Aorta (tissue), 5 donors: ENCODE measurements at regions not wholly inside any gene's neighbourhood (a gene's known extent, or its start where the extent isn't known, plus 50 kb on each side); places are given as distances from the start of the nearest gene placed in this dataset.

ENCODE experiments used
- ATAC-seq: fragments of 200-7000 bp; cut with Tn5 transposase; one replicate; pipeline ENCODE4 v1.9.1; 2022; ENCODE audit warnings: moderate library complexity; ENCODE audit not compliant: low FRiP score
- DNase-seq, 2 donors: peaks; one replicate each; pipeline ENCODE4 v3.0.0-alpha.2; 2020
- H3K27ac ChIP-seq, 2 donors: one replicate each; pipeline ENCODE4 v1.5.1; 2013; ENCODE audit warnings: low read length in 2 of 2, mild to moderate bottlenecking in 2 of 2, moderate library complexity in 2 of 2, control low read depth in 1 of 2, inconsistent platforms in 1 of 2, low read depth in 1 of 2
- H3K27me3 ChIP-seq, 2 donors: one replicate each; pipeline ENCODE4 v1.6.1; 2013; ENCODE audit warnings: control low read depth in 1 of 2, low read length in 1 of 2, mild to moderate bottlenecking in 1 of 2, moderate library complexity in 1 of 2; ENCODE audit not compliant: insufficient read depth in 2 of 2, control insufficient read depth in 1 of 2
- H3K36me3 ChIP-seq, 2 donors: one replicate each; pipeline ENCODE4 v1.6.1; 2013; ENCODE audit warnings: control low read depth in 1 of 2, low read length in 1 of 2, mild to moderate bottlenecking in 1 of 2; ENCODE audit not compliant: insufficient read depth in 2 of 2, control insufficient read depth in 1 of 2
- H3K4me1 ChIP-seq, 2 donors: one replicate each; pipeline ENCODE4 v1.6.1; 2013; ENCODE audit warnings: low read length in 2 of 2, control low read depth in 1 of 2, mild to moderate bottlenecking in 1 of 2, moderate library complexity in 1 of 2; ENCODE audit not compliant: insufficient read depth in 2 of 2, control insufficient read depth in 1 of 2
- H3K4me3 ChIP-seq, 2 donors: one replicate each; pipeline ENCODE4 v1.5.1; 2013; ENCODE audit warnings: low read length in 2 of 2, control low read depth in 1 of 2, mild to moderate bottlenecking in 1 of 2
- H3K9me3 ChIP-seq: one replicate; pipeline ENCODE4 v1.6.1; 2013; ENCODE audit warnings: mild to moderate bottlenecking, low read length; ENCODE audit not compliant: control insufficient read depth
- WGBS, 2 donors: extraction: QIAGEN DNeasy Blood & Tissue Kit; methylation state at CpG; one replicate each; pipeline ENCODE4 v1.1.7; 2013; 5-methylcytosine and 5-hydroxymethylcytosine counted together
- intact Hi-C, 2 donors: fragments of 100-400 bp; cut with DNase I; formaldehyde crosslinking; loops; one replicate each; pipeline versions ENCODE4 v1.14.2 to v1.15.0; 2022
- donor health status: healthy with polysubstance abuse.
- donor health status: Bipolar disorder and iron deficiency.
- donor health status: DM: no; HTN: no; CAD: no.
- donor health status: DM: no; HTN: no; CAD: no.
- donor health status: DM: yes; HTN: yes; CAD: no.

DNA sequence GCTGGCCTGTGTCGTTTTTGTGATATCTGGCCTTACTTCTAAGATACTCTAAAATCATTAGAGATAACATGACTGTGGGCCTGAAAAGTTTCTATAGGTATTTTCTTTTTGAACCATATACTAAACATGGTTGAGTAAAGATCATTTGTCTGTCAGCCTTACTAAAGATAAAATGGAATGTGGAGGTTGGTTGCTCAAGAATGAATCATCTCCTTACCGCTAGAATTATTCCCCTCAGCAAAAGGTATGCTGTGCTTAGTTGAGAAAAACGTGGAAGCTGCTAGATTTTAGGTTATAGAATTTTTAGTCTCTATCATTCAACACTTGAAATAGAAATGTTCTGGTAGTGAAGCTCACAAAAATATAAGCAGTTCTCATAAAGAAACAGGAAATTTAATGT, 407.3 kb downstream of the AEBP2 start:
- peaks cover 4 to 17% of the 10 kb centered on the region in 2 donors for H3K4me1 ChIP-seq
- DNase-seq = no peak
- H3K4me3 ChIP-seq = no peak overlapping the region
- H3K9me3 ChIP-seq = no peaks in the 10 kb centered on the region
- H3K27ac ChIP-seq = peak overlapping the region in 1 of 2 donors; percentile 60
- no peaks in the 10 kb centered on the region for H3K27me3 ChIP-seq
- H3K36me3 ChIP-seq = no peaks in the 10 kb centered on the region
- no peak for ATAC-seq
- 3 to 4% methylated on average over 3 of the region's 3 CpGs for WGBS, 2 donors
- intact Hi-C loops = loop anchor here in 1 of 2 donors (5.0 kb wide), 1 partner anchor 69 kb away; no protein-coding TSS in a partner anchor

DNA sequence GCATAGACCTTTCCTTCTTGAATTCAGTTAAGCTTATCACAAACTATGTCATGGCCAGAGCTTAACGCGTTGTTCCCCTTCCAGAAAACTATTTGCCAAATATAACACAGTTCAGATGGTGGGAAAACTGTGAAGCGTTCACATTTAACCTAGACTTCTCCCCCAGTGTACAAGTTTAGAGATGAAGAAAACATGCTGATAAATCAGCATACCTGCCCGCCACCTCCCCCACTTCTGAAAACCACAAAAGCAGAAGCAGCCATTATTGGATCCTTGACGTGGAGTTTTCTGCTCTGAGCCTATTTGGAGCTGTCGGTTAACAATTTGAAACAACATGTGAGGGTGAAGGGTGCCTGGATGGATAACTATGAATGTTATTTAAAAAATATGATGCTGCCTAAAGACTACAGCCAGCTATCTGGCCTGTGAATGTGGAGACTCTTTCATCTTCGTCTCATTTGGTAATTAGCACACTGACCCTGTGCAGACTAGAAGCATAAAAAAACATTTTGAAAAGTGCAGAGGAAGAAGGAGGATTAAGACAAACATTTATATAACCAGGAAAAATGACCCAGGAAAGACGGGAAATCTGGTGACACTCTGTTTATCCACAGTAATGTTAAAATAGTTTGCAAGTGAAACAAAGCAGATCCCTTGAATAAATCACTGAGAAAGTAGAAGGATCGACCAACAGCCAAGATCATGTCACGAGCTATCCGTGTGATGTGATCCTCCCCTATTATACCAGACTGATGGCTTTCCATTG, 408.2 kb downstream of the AEBP2 start:
- WGBS, 2 donors = 2 to 4% methylated on average over 11 of the region's 11 CpGs
- intact Hi-C loops = loop anchor here in 1 of 2 donors (5.0 kb wide), 1 partner anchor 70 kb away; no protein-coding TSS in a partner anchor
- DNase-seq (no peak), ATAC-seq (peak; percentile 59)
- Histone ChIP-seq H3K4me3 (peak overlapping the region in 1 of 2 donors; percentile 32), H3K27me3 (no peaks in the 10 kb centered on the region), H3K27ac (peak overlapping the region; percentile 95 to 96), H3K36me3 (no peaks in the 10 kb centered on the region), H3K9me3 (no peaks in the 10 kb centered on the region), H3K4me1 (peaks cover 4 to 17% of the 10 kb centered on the region in 2 donors)

DNA sequence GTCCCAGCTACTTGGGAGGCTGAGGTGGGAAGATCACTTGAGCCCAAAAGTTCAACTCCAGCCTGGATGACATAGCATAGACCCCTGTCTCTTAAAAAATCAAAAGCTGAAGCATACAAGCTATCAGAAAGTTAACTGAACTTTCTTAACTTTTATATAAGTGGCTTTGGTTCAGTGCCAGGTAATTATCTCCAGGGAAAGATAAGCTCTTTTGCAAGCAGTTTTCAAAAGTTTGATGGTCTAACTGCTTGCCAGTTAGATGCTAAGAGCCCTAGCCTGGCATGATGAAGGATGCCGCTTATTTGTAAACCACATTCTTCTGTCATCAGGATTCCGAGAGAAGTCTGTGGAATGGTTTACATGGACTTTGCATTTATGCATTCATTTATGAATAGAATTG, 409.1 kb downstream of the AEBP2 start:
- ATAC-seq = no peak

DNA sequence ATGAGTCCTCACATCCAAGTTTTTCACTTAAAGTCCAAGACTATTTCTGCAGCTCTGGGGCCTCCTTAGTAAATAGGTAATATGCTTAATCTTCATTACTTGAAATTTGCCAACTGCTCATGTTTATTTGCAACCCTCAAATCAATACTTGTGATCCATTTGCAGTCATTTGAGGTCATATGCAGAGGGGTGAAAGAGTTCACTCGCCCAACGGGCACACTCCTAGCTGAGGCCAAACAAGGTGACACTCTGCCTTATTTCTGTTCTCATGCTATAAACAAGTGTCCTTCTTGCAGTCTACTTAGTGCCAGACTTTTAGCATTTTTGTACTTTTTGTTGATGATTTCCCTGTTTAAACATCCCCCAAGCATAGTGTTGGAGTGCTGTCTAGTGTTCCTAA, 409.9 kb downstream of the AEBP2 start:
- Histone ChIP-seq H3K27me3 (no peaks in the 10 kb centered on the region), H3K9me3 (no peaks in the 10 kb centered on the region), H3K27ac (peak overlapping the region; percentile 77 to 87), H3K4me1 (peaks cover 4 to 9% of the 10 kb centered on the region in 2 donors), H3K36me3 (no peaks in the 10 kb centered on the region), H3K4me3 (no peak overlapping the region)
- DNase-seq = no peak
- intact Hi-C loops = loop anchor here in 1 of 2 donors (5.0 kb wide), 1 partner anchor 72 kb away; no protein-coding TSS in a partner anchor
- WGBS, 2 donors = 57 to 68% methylated on average over 2 of the region's 2 CpGs
- ATAC-seq = no peak

More for the DNA sequence above, 409.1 kb downstream of the AEBP2 start:
- Histone ChIP-seq H3K36me3 (no peaks in the 10 kb centered on the region), H3K4me3 (no peak overlapping the region), H3K27me3 (no peaks in the 10 kb centered on the region), H3K9me3 (no peaks in the 10 kb centered on the region), H3K27ac (peak overlapping the region; percentile 57 to 81), H3K4me1 (peaks cover 4 to 13% of the 10 kb centered on the region in 2 donors)
- no peak for DNase-seq
- 86% methylated on average over 2 of the region's 2 CpGs for WGBS, 2 donors
- intact Hi-C loops = loop anchor here in 1 of 2 donors (5.0 kb wide), 1 partner anchor 71 kb away; no protein-coding TSS in a partner anchor

DNA sequence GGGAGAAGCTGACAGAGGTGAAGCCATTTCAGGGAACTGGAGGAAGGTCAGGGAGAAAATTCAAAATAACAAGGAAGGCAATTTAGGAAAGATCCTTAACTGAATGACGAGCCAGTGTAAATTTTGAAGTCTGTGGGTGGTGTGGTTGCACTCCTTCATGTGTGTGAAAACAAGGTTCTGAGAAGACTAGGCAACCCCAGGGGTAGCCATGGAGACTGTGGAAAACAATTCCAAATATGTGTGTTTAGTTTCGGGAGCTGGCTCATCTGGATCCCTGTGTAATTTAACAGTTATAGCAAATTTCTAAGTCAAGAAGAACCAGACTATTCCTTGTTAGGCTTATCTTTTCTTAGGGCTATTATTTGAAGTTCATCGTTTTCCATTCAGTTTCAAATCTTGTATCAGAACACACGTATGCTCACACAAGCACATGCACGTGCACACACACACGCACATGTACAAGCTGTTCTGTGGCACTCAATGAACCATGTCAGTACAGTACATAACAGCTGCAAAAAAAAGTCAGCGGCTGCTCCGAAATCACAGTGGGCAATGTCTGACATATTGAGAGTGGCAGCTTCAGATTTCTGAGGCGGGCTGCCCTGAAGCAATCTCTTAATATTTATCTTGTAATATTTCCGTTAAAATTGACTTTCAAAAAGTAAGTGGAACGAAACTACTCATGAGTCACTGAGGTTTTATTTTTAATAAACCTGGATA, 411.2 kb downstream of the AEBP2 start:
- intact Hi-C loops = no loop called here
- DNase-seq = no peak
- peak; percentile 76 for ATAC-seq
- Histone ChIP-seq H3K9me3 (no peaks in the 10 kb centered on the region), H3K27ac (peak overlapping the region; percentile 87 to 100), H3K27me3 (no peaks in the 10 kb centered on the region), H3K4me1 (peaks cover 4 to 6% of the 10 kb centered on the region in 2 donors), H3K36me3 (no peaks in the 10 kb centered on the region), H3K4me3 (peak overlapping the region in 1 of 2 donors; percentile 48)
- 4 to 6% methylated on average over 11 of the region's 11 CpGs for WGBS, 2 donors

DNA sequence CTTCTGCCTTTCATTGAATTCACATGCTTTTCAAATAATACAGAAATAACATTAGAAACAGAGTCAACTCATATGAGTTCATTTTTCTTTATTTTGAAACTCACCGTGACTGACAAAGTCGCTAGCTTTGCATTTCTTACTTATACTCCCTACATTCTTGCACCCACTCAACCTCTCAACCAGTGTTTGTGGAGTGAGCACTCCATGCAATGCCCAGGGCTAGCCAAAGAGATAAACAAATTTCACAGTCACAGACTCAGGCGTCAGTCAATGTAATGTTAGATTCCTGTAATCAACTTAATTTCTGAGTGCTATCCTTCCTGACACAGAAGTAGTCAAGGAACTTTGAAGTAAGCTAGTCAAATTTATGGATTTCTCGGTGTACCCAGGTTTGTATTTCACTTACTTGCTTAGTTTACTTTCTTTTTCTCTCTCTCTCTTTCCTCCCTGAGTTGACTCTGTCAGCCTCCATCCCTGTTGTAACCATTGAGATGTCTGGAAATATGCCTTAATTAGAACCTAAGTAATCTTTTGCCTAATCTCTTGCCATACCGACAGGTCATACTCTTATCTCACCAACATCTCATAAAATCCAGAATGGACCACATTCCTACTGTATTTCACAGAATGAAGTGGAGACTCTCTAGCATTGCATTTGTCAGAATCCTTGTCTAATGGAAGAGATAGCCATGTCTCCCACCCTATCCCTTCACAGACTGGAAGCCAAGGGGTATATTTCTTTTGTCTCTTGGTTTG, 413.0 kb downstream of the AEBP2 start:
- DNase-seq (no peak), ATAC-seq (no peak)
- peak overlapping the region; percentile 80 to 87 for H3K27ac ChIP-seq
- 30 to 34% methylated on average over 5 of the region's 5 CpGs for WGBS, 2 donors
- no peak overlapping the region for H3K4me3 ChIP-seq
- intact Hi-C loops = no loop called here
- H3K27me3 ChIP-seq = no peaks in the 10 kb centered on the region
- peaks cover 4 to 8% of the 10 kb centered on the region in 2 donors for H3K4me1 ChIP-seq
- no peaks in the 10 kb centered on the region for H3K36me3 ChIP-seq
- H3K9me3 ChIP-seq = no peaks in the 10 kb centered on the region

DNA sequence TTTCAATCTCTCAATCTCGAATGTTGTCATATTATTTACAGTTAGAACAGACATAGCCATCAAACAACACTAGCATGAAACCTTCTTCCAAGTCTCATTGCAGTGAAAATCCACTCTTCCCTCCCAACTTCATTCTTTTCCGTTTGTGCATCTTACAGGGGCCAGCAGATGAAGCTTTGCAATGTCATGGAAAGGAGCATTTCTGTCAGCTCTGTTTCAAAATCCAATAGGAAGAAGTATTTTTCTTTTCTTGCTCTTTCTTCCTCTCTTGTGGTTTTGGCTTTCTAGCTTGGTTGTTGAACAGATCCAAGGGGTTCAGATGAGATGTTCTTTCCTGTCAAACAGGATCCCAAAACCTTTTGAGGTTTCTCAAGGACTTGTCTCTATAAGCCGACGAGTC, 416.6 kb downstream of the AEBP2 start:
- 11 to 14% methylated on average over 4 of the region's 4 CpGs for whole genome bisulfite sequencing, 2 donors
- Histone ChIP-seq H3K36me3 (no peaks in the 10 kb centered on the region), H3K4me1 (peaks cover 2 to 5% of the 10 kb centered on the region in 2 donors), H3K27me3 (no peaks in the 10 kb centered on the region), H3K4me3 (no peak overlapping the region), H3K9me3 (no peaks in the 10 kb centered on the region), H3K27ac (peak overlapping the region; percentile 77 to 95)
- intact Hi-C loops = no loop called here
- no peak for ATAC-seq
- no peak for DNase-seq

DNA sequence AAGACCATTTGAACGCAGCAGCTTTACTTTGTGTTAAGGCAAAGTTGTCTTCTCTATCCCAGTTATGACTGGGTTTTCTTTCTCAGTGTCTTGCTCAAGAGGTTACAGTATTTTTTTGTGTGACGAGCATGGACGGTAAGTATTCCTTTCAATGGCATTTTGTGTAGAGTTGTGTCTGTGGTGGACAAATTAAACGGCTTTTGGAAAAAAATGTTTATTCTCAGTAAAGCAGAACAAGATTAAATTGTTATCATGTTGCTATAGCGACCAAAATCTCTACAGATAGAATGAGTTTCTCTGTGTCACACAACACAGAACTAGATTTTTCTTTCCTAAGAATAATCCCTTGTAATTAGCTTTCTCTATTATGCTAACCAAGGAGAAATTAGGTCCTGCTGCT, 417.1 kb downstream of the AEBP2 start:
- peak overlapping the region; percentile 77 to 95 for H3K27ac ChIP-seq
- ATAC-seq = peak; percentile 62
- no peak overlapping the region for H3K4me3 ChIP-seq
- H3K36me3 ChIP-seq = no peaks in the 10 kb centered on the region
- H3K27me3 ChIP-seq = no peaks in the 10 kb centered on the region
- WGBS, 2 donors = 4 to 6% methylated on average over 5 of the region's 5 CpGs
- H3K9me3 ChIP-seq = no peaks in the 10 kb centered on the region
- intact Hi-C loops = no loop called here
- peaks cover 2% of the 10 kb centered on the region in 2 donors for H3K4me1 ChIP-seq
- DNase-seq = no peak
